Erythroblast (primary cell): ENCODE measurements at regions not wholly inside any gene's neighbourhood (a gene's known extent, or its start where the extent isn't known, plus 50 kb on each side); places are given as distances from the start of the nearest gene placed in this dataset.

Experiments used
- DNase-seq, 2 experiments: peaks; one replicate each; lab custom pipeline; 2025; lab: John Stamatoyannopoulos, UW
- GATA1 ChIP-seq: IDR thresholded peaks from 2 replicates; pipeline ENCODE4 v1.6.1; 2011; ENCODE audit warnings: low read depth, mild to moderate bottlenecking, control low read depth, low read length, moderate library complexity
- POLR2A ChIP-seq: IDR thresholded peaks from 2 replicates; pipeline ENCODE4 v1.6.1; 2011; ENCODE audit warnings: mild to moderate bottlenecking, low read length

DNA sequence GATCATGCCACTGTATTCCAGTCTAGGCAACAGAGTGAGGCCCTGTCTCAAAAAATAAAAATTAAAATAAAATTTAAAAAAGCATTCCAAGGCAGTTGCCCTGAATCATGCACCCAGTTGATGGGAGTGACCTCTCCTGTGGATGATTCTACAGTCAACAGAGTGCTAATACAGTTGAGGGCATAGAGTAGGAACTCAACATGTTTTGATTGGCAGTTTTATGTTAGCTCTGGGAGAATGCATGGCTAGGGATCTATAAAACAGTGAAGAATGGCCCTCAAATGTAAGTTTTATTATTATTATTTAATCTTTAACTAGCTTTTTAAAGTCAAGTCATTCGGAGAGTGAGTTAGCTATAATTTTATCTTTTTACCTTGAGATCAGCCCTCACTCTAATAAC is 228.5 kb upstream of the ITGA4 start:
- DNase-seq: no peak
- TF ChIP-seq POLR2A: no peak
- no peak for TF ChIP-seq GATA1

- peak; percentile 14 to 20 for DNase-seq
- TF ChIP-seq POLR2A (no peak), GATA1 (no peak)
These were observed 226.0 kb upstream of the ITGA4 start for GRCh38 chr2:181231151-181231550.

DNA sequence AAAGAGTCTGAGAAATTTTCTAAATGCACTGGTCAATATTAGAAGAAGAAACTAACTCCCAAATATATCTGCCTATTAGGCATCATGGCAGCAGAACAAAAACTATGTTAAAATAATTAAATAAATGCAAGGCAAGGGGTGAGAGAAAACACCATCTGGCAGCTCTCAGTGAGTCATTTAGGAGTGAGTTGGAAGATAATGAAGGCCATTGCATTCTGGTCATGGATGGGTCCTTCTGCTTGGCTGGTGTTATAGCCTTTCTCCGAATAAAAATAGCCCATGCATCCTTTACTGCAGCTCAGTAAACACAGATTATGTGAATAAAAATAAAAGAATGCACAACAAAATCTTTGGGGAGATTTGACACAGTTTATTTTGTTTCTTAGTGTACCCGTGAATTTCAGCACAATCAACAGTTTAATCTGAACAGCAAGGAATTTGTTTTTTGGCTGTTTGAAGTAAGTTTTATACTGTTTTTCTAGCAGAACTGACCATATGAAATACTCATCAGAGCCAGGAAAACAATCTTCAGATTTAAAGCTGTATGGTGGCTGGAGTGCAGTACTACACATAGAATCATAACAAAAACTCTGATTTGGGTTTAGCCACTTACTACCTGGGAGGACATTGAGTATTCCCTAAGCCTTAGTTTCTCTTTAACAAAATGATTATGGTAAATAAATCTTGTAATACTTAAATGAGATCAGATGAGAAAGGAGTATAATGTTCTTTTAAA is 225.1 kb upstream of the ITGA4 start:
- no peak for TF ChIP-seq GATA1
- no peak for TF ChIP-seq POLR2A
- DNase-seq: no peak

DNA sequence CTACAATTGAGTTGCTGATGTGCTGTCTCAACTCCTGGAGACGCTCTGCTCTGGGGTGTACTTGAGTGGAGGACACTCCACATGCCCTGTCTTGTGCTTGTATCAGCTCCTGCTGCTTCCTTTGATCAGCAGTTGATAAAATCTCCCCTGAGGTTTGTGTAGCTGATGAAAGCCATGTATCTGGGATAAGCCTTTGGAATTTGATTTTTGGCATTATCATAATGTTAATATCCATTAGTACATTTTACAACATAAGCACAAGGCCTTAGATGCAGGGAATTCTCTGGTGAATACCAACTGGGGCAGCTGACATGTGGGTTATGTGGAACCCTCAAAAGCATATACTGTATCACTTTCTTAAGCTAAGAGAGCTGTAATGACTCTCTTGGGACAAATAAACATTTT is 222.7 kb upstream of the ITGA4 start:
- TF ChIP-seq GATA1 (no peak), POLR2A (no peak)
- DNase-seq: peak in 1 of 2 experiments; percentile 9

DNA sequence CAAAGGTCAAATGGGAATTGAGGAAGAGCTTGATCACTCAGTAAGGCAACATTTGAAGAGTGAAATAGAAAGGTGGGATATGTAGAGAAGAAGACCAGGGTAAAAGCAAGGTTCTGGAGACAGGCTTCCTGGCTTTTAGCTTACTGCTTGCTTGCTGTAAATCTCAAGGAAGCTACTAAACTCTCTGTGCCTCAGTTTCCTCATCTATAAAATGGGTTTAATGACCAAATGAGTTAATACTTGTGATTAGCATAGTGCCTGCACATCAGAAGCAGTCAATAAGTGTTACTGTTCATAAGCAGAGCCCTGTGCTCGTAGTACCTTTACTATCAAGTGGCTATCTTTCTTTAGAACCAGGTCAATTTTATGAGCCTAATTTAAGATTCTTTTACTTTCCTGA is 222.2 kb upstream of the ITGA4 start:
- DNase-seq: no peak
- no peak for TF ChIP-seq GATA1
- TF ChIP-seq POLR2A: no peak

- DNase-seq: peak in 1 of 2 experiments; percentile 17
- no peak for TF ChIP-seq POLR2A
- TF ChIP-seq GATA1: no peak
These were observed 221.3 kb upstream of the ITGA4 start for GRCh38 chr2:181235683-181236459.

- DNase-seq: peak; percentile 11 to 48
- TF ChIP-seq GATA1 (no peak), POLR2A (no peak)
These were observed 217.9 kb upstream of the ITGA4 start for GRCh38 chr2:181239201-181239799.

DNA sequence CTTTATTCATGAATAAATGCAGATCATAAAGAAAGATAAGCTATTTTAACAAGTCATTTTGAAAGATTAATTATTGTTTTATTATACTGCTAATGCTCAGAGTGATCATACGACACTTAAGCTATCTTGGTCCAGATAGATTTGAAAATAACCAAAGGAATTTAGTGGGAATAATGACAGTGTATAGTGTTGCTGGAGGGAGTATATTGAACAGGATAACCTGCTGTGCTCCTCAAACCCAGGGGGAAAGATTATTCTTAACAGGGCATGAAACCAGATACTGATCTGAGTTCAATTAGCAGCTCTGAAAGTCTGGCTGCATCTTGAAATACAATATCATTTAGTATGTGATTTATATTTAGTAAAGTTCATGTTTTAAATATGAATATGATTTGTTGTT is 216.3 kb upstream of the ITGA4 start:
- TF ChIP-seq POLR2A: no peak
- TF ChIP-seq GATA1: no peak
- no peak for DNase-seq

- TF ChIP-seq POLR2A (no peak), GATA1 (no peak)
- DNase-seq: no peak
These were observed 215.8 kb upstream of the ITGA4 start for GRCh38 chr2:181241366-181241765.

GRCh38 chr2:181241797-181242196 is 215.4 kb upstream of the ITGA4 start:
- DNase-seq: no peak

GRCh38 chr2:181242262-181242661 is 214.9 kb upstream of the ITGA4 start:
- no peak for TF ChIP-seq POLR2A
- DNase-seq: no peak

More at GRCh38 chr2:181241797-181242196, 215.4 kb upstream of the ITGA4 start:
- TF ChIP-seq POLR2A (no peak), GATA1 (no peak)

DNA sequence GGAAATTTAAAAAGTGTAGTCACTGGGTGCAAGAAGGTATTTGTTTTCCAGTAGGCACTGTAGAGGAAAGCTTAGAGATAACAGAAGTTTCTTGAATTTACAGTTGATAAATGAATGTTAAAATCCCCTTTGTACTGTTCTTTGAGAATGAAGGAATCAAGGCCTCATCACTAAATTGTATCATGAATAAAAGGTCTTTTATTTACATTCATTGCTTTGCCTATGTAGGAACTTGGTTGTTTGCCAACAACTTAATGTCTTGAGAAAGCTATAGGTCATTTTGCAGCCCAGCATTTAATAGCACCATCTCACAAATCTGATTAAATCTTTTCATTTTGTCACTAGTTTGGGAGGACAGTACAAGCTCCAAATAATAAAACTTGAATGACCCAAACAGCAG is 213.9 kb upstream of the ITGA4 start:
- no peak for DNase-seq
- TF ChIP-seq POLR2A: no peak
- no peak for TF ChIP-seq GATA1

GRCh38 chr2:181250691-181251090 is 206.5 kb upstream of the ITGA4 start:
- no peak for DNase-seq
- TF ChIP-seq GATA1: no peak
- no peak for TF ChIP-seq POLR2A
